ENCODE measurements at regions not wholly inside any gene's neighbourhood (a gene's known extent, or its start where the extent isn't known, plus 50 kb on each side); places are given as distances from the start of the nearest gene placed in this dataset.

DNA sequence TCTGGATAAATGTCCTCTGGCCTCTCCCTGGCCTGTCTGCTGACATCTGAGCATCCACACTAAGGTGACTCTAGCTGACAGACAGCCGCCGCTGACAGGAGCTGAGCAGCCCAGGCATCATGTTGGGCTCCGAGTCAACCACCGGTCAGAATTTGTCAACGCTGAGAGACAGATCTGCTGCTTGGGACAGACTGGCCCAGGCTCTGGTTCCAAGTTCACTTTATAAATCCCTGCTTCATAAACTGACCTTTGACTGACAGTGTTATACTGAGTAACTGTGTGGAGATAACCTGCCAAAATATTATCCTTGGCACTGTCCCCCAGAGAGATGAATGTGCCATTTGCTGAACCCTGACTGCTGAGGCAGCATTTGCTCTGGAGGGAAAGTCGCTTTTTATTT lies 616.7 kb downstream of the NPHP4 start:
- ATAC-seq: no peak
- TF ChIP-seq, protein P1, sequence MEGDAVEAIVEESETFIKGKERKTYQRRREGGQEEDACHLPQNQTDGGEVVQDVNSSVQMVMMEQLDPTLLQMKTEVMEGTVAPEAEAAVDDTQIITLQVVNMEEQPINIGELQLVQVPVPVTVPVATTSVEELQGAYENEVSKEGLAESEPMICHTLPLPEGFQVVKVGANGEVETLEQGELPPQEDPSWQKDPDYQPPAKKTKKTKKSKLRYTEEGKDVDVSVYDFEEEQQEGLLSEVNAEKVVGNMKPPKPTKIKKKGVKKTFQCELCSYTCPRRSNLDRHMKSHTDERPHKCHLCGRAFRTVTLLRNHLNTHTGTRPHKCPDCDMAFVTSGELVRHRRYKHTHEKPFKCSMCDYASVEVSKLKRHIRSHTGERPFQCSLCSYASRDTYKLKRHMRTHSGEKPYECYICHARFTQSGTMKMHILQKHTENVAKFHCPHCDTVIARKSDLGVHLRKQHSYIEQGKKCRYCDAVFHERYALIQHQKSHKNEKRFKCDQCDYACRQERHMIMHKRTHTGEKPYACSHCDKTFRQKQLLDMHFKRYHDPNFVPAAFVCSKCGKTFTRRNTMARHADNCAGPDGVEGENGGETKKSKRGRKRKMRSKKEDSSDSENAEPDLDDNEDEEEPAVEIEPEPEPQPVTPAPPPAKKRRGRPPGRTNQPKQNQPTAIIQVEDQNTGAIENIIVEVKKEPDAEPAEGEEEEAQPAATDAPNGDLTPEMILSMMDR (IDR thresholded peaks at IDR 0.05): no peak
- DNase-seq: no peak
- intact Hi-C loops (cut with DNase I): no loop called here
- H3K4me3 ChIP-seq: no peak overlapping the region
- H3K27ac ChIP-seq: no peak overlapping the region
- H3K4me1 ChIP-seq: no peaks in the 10 kb centered on the region
- 79 to 87% methylated on average over 6 of the region's 6 CpGs for WGBS, 2 donors
- H3K9me3 ChIP-seq: peaks cover 0 to 22% (median 0%) of the 10 kb centered on the region in 11 donors
- H3K36me3 ChIP-seq: no peaks in the 10 kb centered on the region
- peaks cover 0 to 20% (median 17%) of the 10 kb centered on the region in 7 donors for H3K27me3 ChIP-seq

DNA sequence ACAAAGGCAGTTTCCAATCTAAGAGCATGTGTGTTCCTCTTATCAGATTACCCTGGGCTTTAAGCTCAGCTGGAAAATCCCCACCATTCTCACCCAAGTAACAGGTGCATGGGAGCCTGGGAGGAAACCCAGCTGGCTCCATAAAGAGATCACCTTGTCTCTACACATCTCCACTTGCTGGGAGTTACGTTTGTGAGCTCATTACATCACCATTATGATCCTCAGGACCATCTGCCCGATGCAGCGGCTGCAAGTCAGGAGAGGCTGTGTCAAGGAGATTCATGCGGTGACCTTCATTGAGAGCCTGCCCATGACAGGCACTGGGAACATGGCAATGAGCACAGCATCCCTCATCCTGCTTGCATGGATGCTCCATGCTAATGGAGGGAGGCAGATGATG lies 618.0 kb downstream of the NPHP4 start:
- DNase-seq: no peak
- ATAC-seq: no peak
- Histone ChIP-seq H3K4me1 (no peaks in the 10 kb centered on the region), H3K27me3 (peaks cover 0 to 20% (median 7%) of the 10 kb centered on the region in 7 donors), H3K27ac (no peak overlapping the region), H3K4me3 (no peak overlapping the region), H3K9me3 (peaks cover 0 to 22% (median 0%) of the 10 kb centered on the region in 11 donors), H3K36me3 (no peaks in the 10 kb centered on the region)
- intact Hi-C loops (cut with DNase I): no loop called here
- WGBS, 2 donors: 79 to 87% methylated on average over 4 of the region's 4 CpGs
- TF ChIP-seq, protein P1 (IDR thresholded peaks at IDR 0.05): no peak

DNA sequence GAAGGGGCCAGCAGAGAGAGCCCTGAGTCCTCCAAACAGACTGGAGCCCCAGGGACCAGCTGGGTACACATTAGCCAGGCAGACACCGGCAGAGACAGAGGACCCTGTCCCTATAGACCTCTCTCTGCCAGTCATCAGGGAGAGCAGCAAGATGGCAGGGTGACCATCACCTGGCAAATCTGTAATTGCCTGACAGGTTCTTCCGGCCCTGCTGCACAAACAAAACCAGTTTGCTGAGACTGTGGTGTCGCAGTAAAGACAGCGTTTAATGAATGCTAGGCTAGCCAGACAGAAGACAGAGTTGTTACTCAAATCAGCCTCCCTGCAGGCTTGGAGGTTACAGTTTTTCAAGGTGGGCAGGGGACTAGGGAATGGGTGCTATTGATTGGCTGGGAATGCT lies 618.9 kb downstream of the NPHP4 start:
- intact Hi-C loops (cut with DNase I): no loop called here
- Histone ChIP-seq H3K36me3 (no peaks in the 10 kb centered on the region), H3K4me1 (no peaks in the 10 kb centered on the region), H3K4me3 (no peak overlapping the region), H3K27ac (no peak overlapping the region), H3K9me3 (peaks cover 0 to 22% (median 0%) of the 10 kb centered on the region in 11 donors), H3K27me3 (peaks cover 0 to 22% (median 6%) of the 10 kb centered on the region in 7 donors)
- DNase-seq (no peak), ATAC-seq (no peak)
- TF ChIP-seq, protein P1 (IDR thresholded peaks at IDR 0.05): no peak
- WGBS, 2 donors: 89 to 91% methylated on average over 4 of the region's 4 CpGs

DNA sequence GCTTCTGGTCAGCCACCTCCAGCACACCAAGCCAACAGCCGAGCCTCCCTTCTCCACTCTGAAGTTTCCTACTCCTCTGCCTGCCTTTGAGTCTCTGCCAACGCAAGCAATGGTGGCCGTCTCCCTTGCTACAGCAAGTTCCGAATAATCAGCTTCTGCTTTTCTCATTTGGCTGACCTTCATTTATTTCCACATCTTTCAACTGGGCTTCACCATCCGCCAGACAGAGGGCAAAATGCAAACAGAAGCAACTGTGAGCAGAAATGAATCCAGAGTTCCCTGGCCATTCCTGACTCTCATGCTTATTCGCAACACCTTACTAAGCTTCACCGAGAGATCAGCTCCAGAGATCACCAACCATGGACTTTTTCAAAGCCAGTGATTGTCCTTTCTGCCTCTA lies 621.0 kb downstream of the NPHP4 start:
- ATAC-seq (no peak), DNase-seq (no peak)
- Histone ChIP-seq H3K4me3 (no peak overlapping the region), H3K27me3 (peaks cover 0 to 23% (median 8%) of the 10 kb centered on the region in 7 donors), H3K36me3 (no peaks in the 10 kb centered on the region), H3K9me3 (peaks cover 0 to 22% (median 0%) of the 10 kb centered on the region in 11 donors), H3K4me1 (no peaks in the 10 kb centered on the region), H3K27ac (no peak overlapping the region)
- TF ChIP-seq, protein P1 (IDR thresholded peaks at IDR 0.05): no peak
- intact Hi-C loops (cut with DNase I): no loop called here
- WGBS, 2 donors: 80 to 84% methylated on average over 7 of the region's 7 CpGs

All from heart right ventricle (tissue), 16 donors.